Superior temporal gyrus (tissue), 1 donor: ENCODE measurements at regions not wholly inside any gene's neighbourhood (a gene's known extent, or its start where the extent isn't known, plus 50 kb on each side); places are given as distances from the start of the nearest gene placed in this dataset.
"Not testable (repeated sequence)": the region's sequence is repeated elsewhere in the genome, so short reads cannot be mapped to it uniquely, and the experiment has no call there.

Experiments used
- DNase-seq: peaks from one replicate; pipeline ENCODE4 v3.0.0-alpha.2; 2016; ENCODE audit errors: extremely low spot score

GRCh38 chr5:1731091-1731639 lies 68.5 kb downstream of the MRPL36 start:
- no peak for DNase-seq

DNA sequence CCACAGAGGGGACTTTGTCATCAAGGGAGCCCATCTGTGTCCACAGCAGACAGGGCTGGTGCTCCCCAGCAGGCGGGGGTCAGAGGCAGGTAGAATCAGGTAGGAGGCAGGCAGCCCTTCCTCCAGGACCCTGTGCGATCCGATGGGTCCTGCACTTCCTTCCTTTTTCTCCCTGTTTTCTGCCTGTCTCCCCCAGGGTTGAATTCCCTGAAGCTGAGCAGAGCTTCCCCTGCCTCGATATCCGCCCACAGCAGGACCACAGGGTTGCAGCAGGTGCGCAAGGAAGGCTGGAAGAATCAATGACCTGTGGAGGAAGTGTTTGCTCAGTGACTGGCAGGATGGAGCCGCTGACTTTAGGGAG lies 69.2 kb downstream of the MRPL36 start:
- DNase-seq = no peak

GRCh38 chr5:1729641-1730486 lies 69.8 kb downstream of the MRPL36 start:
- DNase-seq = no peak

DNA sequence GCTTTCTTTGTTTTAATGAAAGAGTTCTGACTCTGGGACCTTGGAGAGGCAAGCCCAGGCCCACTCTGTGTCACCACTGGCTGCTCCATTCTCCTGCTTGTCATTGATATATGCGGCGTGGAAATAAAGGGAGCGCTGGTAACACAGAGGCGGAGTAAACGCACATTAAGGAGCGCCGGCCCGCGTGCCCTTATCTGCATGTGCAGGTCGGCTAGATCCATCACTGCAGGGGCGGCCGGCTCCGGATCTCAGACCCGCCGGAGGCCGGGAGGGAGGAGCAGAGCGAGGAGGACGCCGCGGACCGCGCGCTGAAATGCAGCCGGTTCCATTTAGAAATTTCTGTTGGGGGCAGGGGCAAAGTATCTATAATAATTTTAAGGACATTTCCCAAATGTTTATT lies 70.8 kb downstream of the MRPL36 start:
- no peak for DNase-seq

- DNase-seq = no peak
Observed at GRCh38 chr5:1727571-1727970, 72.1 kb downstream of the MRPL36 start.

DNA sequence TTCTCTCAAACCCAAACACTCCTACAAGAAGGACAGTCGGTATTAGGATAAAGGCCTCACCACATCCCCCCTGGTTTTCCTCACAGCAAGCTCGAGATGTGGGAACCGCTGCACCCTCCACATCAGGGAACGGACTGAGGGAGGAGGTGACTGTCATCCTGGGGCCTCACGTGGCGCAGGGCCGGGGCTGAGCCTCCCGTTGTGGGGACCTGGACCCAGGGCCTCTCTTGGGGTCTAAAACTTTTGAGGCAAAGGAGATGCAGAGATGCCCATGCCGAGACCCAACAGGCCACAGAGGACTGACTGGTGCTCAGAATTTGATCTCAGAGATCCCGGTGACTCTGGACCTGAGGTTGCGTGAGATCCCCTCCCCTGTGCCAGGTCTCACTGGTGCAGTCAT lies 72.7 kb downstream of the MRPL36 start:
- no peak for DNase-seq

GRCh38 chr5:1726469-1726865 lies 73.2 kb downstream of the MRPL36 start:
- DNase-seq = no peak

GRCh38 chr5:1725641-1726468 lies 73.8 kb downstream of the MRPL36 start:
- DNase-seq = no peak

DNA sequence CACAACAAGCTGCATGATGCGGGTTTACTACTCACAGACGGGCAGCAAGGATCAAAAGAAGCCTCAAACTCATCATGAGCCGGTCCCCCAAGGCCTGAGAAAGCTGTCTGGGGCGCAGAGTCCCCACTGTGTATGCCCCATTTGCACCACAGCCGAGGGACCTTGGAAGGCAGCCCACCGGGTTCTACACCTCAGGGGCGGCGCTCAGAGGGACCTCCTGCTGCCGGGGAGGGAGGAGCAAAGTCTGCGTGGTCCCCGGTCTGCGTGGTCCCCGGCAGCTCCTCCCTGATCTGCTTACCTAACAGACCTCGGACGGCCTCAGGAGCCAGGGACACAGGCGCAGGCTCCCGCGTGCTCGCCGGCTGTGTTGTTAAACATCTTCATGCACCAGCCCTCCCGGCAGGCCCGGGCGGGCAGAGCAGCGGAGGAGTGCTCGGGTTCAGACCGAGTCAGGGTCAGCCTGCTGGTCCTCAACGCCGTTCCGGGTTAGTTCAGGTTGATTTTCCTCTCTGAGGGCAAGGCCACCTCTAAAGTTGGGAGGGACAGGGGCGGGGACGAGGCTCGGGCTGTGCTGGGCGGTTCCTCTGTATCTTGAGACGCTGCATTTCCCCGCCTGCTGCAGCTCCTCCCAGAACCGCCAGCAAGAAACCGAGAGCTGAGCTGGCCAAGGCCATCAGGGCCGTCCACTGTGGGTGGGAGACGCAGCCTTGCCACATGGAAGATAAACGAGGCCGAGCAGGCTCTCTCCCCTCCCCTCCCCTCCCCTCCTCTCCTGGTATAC lies 74.6 kb downstream of the MRPL36 start:
- DNase-seq = no peak

GRCh38 chr5:1723957-1724821 lies 75.4 kb downstream of the MRPL36 start:
- DNase-seq = no peak

DNA sequence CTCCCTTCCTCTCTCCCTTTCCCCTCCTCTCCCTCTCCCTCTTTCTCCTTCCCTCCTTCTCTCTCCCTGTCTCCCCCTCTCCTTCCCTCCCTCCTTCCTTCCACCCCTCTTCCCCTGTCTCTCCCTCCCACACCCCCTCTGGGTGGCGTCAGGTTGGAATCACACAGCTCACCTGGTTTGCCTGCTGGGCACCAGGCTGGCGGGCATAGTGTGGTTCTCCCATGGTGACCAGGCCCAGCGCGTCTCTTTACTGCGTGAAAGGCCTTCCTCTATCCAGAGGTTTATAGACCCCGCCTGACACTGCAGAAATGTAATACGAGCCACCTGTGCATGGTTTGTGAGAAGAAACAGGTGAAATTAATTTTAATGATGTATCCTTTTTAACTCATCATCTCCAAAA lies 76.2 kb downstream of the MRPL36 start:
- DNase-seq = no peak

- no peak for DNase-seq
Observed at GRCh38 chr5:1722877-1723276, 76.8 kb downstream of the MRPL36 start.

- DNase-seq = no peak
Observed at GRCh38 chr5:1720396-1721110, 79.1 kb downstream of the MRPL36 start.

DNA sequence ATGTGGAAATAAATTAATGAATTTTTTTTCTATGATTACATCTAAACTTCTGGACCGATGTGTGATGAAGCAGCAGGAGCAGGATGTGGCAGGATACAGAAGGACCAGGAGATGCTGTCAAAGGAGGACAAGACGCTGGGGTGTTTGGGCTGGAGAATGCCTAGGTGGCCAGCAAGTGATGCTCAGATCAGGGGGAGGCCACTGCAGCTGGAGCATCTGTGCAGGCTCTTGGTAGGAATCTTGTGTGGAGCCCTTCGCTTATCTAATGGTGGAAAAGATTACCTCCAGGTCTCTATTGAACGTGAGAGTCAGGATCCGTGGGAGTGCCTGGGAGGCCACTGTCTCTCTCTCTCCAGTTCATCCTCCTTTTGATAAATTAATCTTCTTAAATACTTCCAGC lies 79.8 kb downstream of the MRPL36 start:
- DNase-seq = no peak

DNA sequence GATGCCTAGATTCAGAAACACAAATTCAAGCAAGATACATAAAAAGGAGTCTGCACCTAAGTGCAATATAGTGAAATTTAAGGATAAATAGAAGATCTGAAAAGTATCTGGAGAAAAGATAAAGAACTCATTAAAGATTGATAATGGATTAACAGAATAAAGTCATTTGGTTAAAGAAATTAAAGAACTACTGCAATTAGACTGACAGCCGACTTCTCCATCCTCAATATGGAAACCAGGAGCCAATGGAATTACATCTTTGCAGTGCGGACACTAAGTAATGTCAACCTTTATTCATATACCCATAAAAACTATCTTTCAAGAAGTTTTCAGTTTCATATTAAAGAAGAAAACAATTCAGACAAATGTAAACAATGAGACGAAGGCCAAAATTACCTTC lies 81.0 kb downstream of the MRPL36 start:
- DNase-seq = no peak

DNA sequence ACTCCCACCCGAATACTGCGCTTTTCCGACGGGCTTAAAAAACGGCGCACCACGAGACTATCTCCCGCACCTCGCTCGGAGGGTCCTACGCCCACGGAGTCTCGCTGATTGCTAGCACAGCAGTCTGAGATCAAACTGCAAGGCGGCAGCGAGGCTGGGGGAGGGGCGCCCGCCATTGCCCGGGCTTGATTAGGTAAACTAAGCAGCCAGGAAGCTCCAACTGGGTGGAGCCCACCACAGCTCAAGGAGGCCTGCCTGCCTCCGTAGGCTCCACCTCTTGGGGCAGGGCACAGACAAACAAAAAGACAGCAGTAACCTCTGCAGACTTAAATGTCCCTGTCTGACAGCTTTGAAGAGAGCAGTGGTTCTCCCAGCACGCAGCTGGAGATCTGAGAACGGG lies 89.5 kb downstream of the MRPL36 start:
- not testable (repeated sequence) for DNase-seq

GRCh38 chr5:1709171-1709803 lies 90.3 kb downstream of the MRPL36 start:
- no peak for DNase-seq

DNA sequence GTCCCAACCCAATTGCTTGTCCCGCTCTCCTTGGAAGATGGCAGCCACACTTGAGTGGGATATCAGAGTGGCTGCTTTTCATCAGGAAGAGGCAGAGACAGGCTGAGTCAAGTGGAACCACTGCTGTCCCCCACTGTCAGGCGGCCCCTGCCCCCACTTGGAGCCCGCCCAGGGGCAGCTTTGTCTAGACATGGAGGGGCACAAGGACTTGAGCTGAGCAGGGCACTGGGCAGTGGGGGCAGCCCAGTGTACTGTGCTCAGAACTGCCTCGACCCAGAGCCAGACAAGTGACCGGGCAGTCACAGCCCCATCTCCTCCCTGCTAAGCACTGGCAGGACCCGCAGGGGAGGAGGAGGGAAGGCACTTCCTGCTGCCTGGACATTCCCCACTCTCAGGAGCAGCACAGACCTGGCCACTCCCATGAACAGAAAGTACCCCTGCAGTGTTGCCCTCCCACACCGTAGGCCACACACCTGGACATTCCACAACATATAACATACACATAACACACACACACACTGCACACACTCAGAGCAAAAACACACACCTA lies 91.0 kb downstream of the MRPL36 start:
- DNase-seq = no peak

- DNase-seq = no peak
Observed at GRCh38 chr5:1707467-1707866, 92.2 kb downstream of the MRPL36 start.

- no peak for DNase-seq
Observed at GRCh38 chr5:1706428-1706827, 93.2 kb downstream of the MRPL36 start.
